Activated CD8-positive, alpha-beta T cell treated with anti-CD3 and anti-CD28 coated beads for 36 hours (primary cell): ENCODE measurements at regions not wholly inside any gene's neighbourhood (a gene's known extent, or its start where the extent isn't known, plus 50 kb on each side); places are given as distances from the start of the nearest gene placed in this dataset.

ENCODE experiments used
- ATAC-seq: fragments of 200-7000 bp; cut with Tn5 transposase; one replicate; pipeline ENCODE4 v1.10.0; 2021; ENCODE audit warnings: mild to moderate bottlenecking, moderate library complexity
- CTCF ChIA-PET: fragments of 350-600 bp; sonication (Branson Sonifier 250); formaldehyde crosslinking; loops from one replicate; lab custom pipeline; 2021; ENCODE audit warnings: antibody characterized with exemption; lab: Charles Lee
- POLR2A ChIA-PET: fragments of 350-600 bp; sonication (Branson Sonifier 250); formaldehyde crosslinking; loops from one replicate; lab custom pipeline; 2021; ENCODE audit warnings: antibody characterized with exemption; lab: Charles Lee
- DNase-seq: peaks from one replicate; pipeline ENCODE4 v3.0.0-alpha.2; 2020
- H3K27ac Mint-ChIP-seq: one replicate; pipeline ENCODE4 v1.8.0; 2021; ENCODE audit warnings: mild to moderate bottlenecking, mixed read lengths
- H3K27me3 Mint-ChIP-seq: one replicate; pipeline ENCODE4 v1.8.0; 2021; ENCODE audit warnings: mixed read lengths
- H3K36me3 Mint-ChIP-seq: one replicate; pipeline ENCODE4 v1.8.0; 2021; ENCODE audit warnings: low read depth, mixed read lengths
- H3K4me1 Mint-ChIP-seq: one replicate; pipeline ENCODE4 v1.8.0; 2021; ENCODE audit warnings: low read depth, mixed read lengths
- H3K4me3 Mint-ChIP-seq: one replicate; pipeline ENCODE4 v1.8.0; 2021; ENCODE audit warnings: mild to moderate bottlenecking, moderate library complexity, mixed read lengths
- H3K9me3 Mint-ChIP-seq: one replicate; pipeline ENCODE4 v1.8.0; 2021; ENCODE audit warnings: mixed read lengths
- CTCF ChIP-seq: fragments of 200-600 bp; IDR thresholded peaks from one replicate; pipeline ENCODE4 v1.8.0; 2022; ENCODE audit warnings: antibody characterized with exemption, mild to moderate bottlenecking
- intact Hi-C: fragments of 100-400 bp; cut with micrococcal nuclease; formaldehyde crosslinking; loops from one replicate; pipeline ENCODE4 v1.10.0; 2022

GRCh38 chr18:79625195-79625923 is 54.2 kb upstream of the CTDP1 start:
- intact Hi-C loops, result no loop called here
- H3K27ac Mint-ChIP-seq, result no peak overlapping the region
- ATAC-seq (peak; percentile 47), DNase-seq (peak; percentile 23)
- H3K4me1 Mint-ChIP-seq, result peaks cover 11% of the 10 kb centered on the region
- H3K4me3 Mint-ChIP-seq, result no peak overlapping the region
- no peaks in the 10 kb centered on the region for H3K36me3 Mint-ChIP-seq
- POLR2A ChIA-PET, result interaction anchor here (1.3 kb wide), 1 partner anchor 250 kb away, joined by 4 read pairs; no protein-coding TSS in a partner anchor
- no peaks in the 10 kb centered on the region for H3K9me3 Mint-ChIP-seq
- no peak for TF ChIP-seq CTCF
- peaks cover 15% of the 10 kb centered on the region for H3K27me3 Mint-ChIP-seq
- CTCF ChIA-PET, result interaction anchor here (0.7 to 2.7 kb wide), 4 partner anchors 15 to 246 kb away, joined by 3 to 18 read pairs (median 4); no protein-coding TSS in a partner anchor

GRCh38 chr18:79625924-79626561 is 53.6 kb upstream of the CTDP1 start:
- intact Hi-C loops, result no loop called here
- TF ChIP-seq CTCF, result no peak
- POLR2A ChIA-PET, result interaction anchor here (1.3 kb wide), 1 partner anchor 251 kb away, joined by 4 read pairs; no protein-coding TSS in a partner anchor
- Mint-ChIP-seq H3K27me3 (peaks cover 15% of the 10 kb centered on the region), H3K27ac (no peak overlapping the region), H3K9me3 (no peaks in the 10 kb centered on the region), H3K4me1 (peaks cover 13% of the 10 kb centered on the region), H3K36me3 (no peaks in the 10 kb centered on the region), H3K4me3 (no peak overlapping the region)
- CTCF ChIA-PET, result interaction anchor here (1.2 to 2.7 kb wide), 3 partner anchors 17 to 246 kb away, joined by 3 to 18 read pairs (median 4); no protein-coding TSS in a partner anchor
- DNase-seq, result no peak
- no peak for ATAC-seq

- intact Hi-C loops, result no loop called here
- peaks cover 16% of the 10 kb centered on the region for H3K4me1 Mint-ChIP-seq
- no peak overlapping the region for H3K27ac Mint-ChIP-seq
- CTCF ChIA-PET, result interaction anchor here (1.6 kb wide), 1 partner anchor 16 kb away, joined by 3 read pairs; no protein-coding TSS in a partner anchor
- H3K36me3 Mint-ChIP-seq, result no peaks in the 10 kb centered on the region
- no peak for ATAC-seq
- no peak for DNase-seq
- no peak for TF ChIP-seq CTCF
- POLR2A ChIA-PET, result no interaction called here
- no peaks in the 10 kb centered on the region for H3K9me3 Mint-ChIP-seq
- H3K27me3 Mint-ChIP-seq, result peaks cover 15% of the 10 kb centered on the region
- no peak overlapping the region for H3K4me3 Mint-ChIP-seq
Measured at GRCh38 chr18:79626905-79627749, 52.5 kb upstream of the CTDP1 start.

GRCh38 chr18:79627750-79628294 is 51.8 kb upstream of the CTDP1 start:
- Mint-ChIP-seq H3K4me3 (no peak overlapping the region), H3K9me3 (no peaks in the 10 kb centered on the region), H3K36me3 (no peaks in the 10 kb centered on the region), H3K27ac (no peak overlapping the region), H3K27me3 (peaks cover 15% of the 10 kb centered on the region), H3K4me1 (peaks cover 19% of the 10 kb centered on the region)
- CTCF ChIA-PET, result no interaction called here
- intact Hi-C loops, result no loop called here
- DNase-seq (no peak), ATAC-seq (no peak)
- TF ChIP-seq CTCF, result no peak
- POLR2A ChIA-PET, result no interaction called here
